HG03066 (cell line): ENCODE measurements at regions not wholly inside any gene's neighbourhood (a gene's known extent, or its start where the extent isn't known, plus 50 kb on each side); places are given as distances from the start of the nearest gene placed in this dataset.

Source experiments
- ATAC-seq: cut with Tn5 transposase; IDR thresholded peaks from one replicate; pipeline ENCODE4 v1.9.1; 2021; ENCODE audit warnings: low read depth; ENCODE audit not compliant: unreplicated experiment

GRCh38 chr2:236886456-236886855 lies 199.2 kb upstream of the COPS8 start:
- ATAC-seq: no peak

- no peak for ATAC-seq
These were observed 198.2 kb upstream of the COPS8 start for GRCh38 chr2:236887531-236887930.

- no peak for ATAC-seq
These were observed 197.5 kb upstream of the COPS8 start for GRCh38 chr2:236887953-236888793.

- no peak for ATAC-seq
These were observed 196.6 kb upstream of the COPS8 start for GRCh38 chr2:236888794-236889780.

- ATAC-seq: no peak
These were observed 195.6 kb upstream of the COPS8 start for GRCh38 chr2:236889791-236890704.

- ATAC-seq: no peak
These were observed 193.0 kb upstream of the COPS8 start for GRCh38 chr2:236892721-236893120.

- no peak for ATAC-seq
These were observed 190.9 kb upstream of the COPS8 start for GRCh38 chr2:236894791-236895190.

- no peak for ATAC-seq
These were observed 190.2 kb upstream of the COPS8 start for GRCh38 chr2:236895497-236895896.

GRCh38 chr2:236896688-236897087 lies 189.0 kb upstream of the COPS8 start:
- no peak for ATAC-seq

- no peak for ATAC-seq
These were observed 186.5 kb upstream of the COPS8 start for GRCh38 chr2:236899146-236899545.

GRCh38 chr2:236899950-236900640 lies 185.6 kb upstream of the COPS8 start:
- ATAC-seq: no peak

- no peak for ATAC-seq
These were observed 183.7 kb upstream of the COPS8 start for GRCh38 chr2:236901956-236902355.

GRCh38 chr2:236903978-236904377 lies 181.7 kb upstream of the COPS8 start:
- no peak for ATAC-seq

- ATAC-seq: no peak
These were observed 181.1 kb upstream of the COPS8 start for GRCh38 chr2:236904389-236905263.

GRCh38 chr2:236905976-236906375 lies 179.7 kb upstream of the COPS8 start:
- no peak for ATAC-seq

- ATAC-seq: no peak
These were observed 177.1 kb upstream of the COPS8 start for GRCh38 chr2:236908439-236909192.

GRCh38 chr2:236909193-236909504 lies 176.5 kb upstream of the COPS8 start:
- no peak for ATAC-seq

GRCh38 chr2:236909802-236910201 lies 175.9 kb upstream of the COPS8 start:
- ATAC-seq: no peak
